DMS79 (cell line): ENCODE measurements at regions not wholly inside any gene's neighbourhood (a gene's known extent, or its start where the extent isn't known, plus 50 kb on each side); places are given as distances from the start of the nearest gene placed in this dataset.

ENCODE experiments used
- DNase-seq: peaks from one replicate; lab custom pipeline; 2025; lab: John Stamatoyannopoulos, UW

DNA sequence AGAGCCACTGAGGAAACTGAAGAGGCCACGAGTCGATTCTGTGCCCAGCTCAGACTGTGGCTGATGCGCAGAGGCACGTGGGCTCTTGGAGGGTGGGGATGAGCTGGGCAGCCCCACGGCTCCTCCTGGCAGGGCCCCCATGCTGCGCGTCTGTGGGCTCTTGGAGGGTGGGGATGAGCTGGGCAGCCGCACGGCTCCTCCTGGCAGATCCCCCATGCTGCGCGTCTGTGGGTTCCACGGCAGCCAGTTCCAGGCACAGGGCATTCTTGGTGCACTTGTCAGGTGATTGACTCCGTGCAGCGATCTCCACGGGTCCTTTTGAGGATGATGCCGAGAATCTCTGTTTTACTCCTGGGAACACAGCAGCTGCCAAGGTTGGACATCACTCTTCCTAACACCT lies 138.1 kb upstream of the ZNF236 start:
- no peak for DNase-seq

DNA sequence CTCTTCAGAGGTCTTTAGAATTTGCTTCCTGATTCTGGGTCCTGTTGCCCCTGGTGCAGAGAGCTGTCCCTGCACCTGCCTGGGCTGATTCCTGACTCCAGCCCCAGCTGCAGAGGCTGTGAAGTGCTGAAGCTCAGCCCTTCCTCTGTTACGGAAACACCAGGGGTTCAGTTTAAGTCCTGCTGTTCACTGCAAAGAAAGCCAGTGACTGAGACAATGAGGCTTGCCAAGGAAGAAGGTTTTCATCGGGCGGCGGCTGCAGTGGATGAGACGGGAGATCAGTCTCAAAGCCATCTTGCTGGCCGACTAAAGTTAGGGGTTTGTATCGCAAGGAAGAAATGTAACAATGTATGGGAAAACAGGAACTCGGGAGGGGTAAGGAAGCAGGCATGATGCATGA lies 142.4 kb upstream of the ZNF236 start:
- no peak for DNase-seq

DNA sequence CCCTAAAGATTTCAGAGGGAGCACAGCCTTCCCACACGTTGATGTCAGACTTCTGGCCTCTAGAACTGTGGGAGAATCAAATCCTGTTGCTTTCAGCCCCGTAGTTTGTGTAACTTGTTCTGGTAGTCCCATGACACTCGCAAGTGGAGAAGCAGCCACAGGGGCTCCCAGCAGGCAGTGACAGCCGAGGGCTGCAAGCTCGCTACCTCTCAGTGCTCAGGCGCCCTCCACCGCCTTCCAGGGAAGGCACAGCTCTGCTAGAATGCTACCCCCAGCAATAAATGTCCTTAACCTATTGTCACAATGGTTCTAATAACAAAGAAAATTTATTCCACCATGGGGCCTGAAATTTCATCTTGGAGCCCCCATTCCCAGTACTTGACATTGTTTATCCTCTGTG lies 143.1 kb upstream of the ZNF236 start:
- no peak for DNase-seq

DNA sequence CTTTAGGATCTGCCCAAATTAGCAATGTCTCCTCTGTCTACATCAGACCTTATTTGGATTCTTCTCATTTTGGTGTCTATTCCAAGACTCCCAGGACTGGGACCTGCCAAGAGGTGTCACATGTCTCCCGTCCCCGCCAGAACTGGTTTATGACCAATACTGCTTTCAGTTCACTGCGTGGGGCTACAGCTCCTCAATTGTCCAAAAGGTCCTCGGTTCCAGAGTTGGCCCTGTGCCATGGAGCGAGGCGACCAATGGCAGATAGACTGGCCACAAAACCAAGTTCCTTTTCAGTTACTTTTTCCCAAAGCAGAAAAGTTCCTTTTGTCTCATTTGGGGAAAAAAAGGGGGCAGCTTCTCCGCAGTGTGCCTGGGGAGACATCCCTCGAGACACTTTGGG lies 144.1 kb upstream of the ZNF236 start:
- no peak for DNase-seq

DNA sequence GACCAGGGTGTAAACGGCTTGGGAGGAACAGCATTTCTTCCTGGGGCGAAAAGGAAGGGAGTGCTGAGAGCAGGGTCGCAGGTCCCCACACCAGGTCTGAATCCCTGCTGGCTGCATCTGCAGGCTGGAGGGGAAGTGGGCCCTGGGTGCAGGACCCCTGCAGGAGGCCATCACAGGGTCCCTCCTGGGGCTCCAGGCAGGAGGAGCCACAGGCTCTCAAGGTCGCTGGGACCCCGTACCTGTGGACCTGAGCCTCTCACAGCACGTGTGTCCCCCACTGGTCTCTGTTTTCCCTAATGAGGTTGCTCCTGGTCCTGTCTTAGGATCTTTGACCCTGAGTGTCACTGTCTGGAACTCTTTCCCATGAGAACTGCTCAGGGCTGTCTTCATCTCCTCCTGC lies 147.8 kb upstream of the ZNF236 start:
- no peak for DNase-seq

DNA sequence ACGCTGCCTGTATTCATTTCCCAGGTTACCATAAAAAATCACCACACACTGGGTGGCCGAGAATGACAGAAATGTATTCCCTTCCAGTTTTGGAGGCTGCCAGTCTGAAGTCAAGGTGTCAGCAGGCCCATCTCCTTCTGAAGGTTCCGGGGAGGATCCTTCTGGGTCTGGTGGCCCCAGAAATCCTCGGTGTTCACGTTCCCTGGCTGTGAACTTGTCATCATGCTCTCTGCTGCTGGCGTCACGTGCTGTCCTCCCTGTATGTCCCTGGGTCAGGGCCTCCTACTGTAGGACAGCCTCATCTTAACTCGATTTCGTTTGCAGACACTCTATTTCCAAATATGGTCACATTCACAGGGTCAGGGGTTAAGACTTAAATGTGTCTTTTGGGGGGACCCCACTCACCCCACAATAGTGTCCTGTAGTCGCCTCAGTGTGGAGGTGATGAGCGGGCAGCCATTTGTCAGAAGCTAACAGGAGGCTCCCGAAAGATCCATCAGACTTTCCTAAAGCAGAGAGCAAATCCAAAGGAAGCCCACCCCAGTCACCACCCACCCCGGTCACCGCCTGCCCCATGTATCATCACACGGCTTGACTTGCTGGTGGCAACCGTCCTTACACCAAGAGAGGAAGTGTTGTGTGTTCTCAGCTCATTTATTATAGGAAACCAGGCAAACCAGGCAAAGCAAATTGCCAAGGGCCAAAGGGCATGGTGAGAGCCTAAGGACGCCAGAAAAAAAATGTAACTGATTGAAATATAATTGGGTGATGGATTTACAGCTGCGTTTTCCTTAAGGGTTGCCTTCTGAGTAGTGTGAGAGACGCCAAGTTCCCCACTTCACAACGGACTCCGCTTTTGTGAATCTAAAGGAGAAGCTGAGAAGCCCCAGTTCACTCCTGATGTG lies 148.8 kb upstream of the ZNF236 start:
- no peak for DNase-seq

DNA sequence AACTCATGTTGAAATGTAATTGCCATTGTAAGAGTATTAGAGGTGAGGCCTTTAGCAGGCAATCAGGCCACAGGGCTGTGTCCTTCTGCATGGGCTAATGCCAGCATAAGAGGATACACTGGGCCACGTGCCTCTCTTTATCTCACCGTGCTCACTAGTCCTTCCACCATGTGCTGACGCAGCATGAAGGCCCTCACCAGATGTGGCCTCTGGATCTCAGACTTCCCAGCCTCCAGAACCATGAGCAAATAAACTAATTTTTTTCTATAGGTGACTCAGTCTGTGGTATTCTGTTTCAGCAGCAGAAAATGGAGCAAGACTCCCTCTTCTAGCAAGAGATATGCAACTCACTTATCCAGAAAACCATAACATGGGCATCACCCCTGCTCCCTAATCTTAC lies 149.7 kb upstream of the ZNF236 start:
- no peak for DNase-seq

DNA sequence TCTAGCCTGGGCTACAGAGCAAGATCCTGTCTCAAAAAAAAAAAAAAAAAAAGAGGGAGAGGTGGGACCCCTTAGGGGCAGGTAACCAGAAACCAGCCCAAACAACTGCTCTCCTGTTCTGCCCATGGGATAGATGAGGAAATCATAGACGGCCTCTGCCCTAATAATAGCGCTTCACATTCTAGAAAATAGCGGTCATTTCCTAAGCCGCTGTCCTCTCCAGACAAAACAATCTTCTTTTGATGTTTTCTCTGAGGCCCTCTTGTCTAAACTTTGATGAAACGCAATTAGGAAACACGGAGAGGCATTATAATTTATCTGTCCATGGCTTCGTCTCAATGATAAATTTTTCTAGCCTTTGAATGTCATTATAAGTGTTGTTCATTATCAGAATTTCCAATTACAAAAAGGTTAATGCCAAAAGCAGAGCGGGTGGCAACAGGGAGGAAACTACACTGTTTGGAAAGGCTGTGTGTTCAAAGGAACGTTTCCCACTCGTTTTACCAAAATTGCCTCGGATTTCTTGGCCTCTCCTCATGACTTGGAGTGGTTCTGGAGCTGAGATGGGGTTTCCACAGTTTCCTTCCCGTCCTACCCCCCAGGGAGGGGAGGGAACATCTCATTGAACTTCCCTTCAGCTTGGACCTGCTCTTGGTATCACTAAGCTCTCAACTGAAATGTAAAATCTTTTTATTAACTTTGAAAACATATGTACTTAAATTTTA lies 151.6 kb upstream of the ZNF236 start:
- DNase-seq, result no peak

DNA sequence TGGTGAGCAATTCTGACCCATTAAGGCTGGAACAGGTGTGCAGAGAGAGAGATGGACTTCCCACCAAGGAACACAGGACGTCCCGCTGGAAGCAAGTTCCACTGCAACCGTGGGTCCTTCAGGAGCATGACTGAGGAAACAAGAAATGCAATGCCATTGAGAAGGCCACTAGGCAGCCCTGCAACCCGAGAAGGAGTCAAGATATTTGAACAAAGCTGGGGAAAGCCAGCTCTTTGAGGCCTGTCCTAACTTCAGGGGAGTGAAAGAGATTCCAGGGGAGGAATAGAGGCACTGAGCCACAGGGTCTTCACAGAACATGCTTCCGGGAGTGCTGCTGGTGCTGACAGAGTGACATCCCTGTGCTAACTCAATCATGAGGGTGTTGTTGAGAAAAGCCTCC lies 153.8 kb upstream of the ZNF236 start:
- no peak for DNase-seq

DNA sequence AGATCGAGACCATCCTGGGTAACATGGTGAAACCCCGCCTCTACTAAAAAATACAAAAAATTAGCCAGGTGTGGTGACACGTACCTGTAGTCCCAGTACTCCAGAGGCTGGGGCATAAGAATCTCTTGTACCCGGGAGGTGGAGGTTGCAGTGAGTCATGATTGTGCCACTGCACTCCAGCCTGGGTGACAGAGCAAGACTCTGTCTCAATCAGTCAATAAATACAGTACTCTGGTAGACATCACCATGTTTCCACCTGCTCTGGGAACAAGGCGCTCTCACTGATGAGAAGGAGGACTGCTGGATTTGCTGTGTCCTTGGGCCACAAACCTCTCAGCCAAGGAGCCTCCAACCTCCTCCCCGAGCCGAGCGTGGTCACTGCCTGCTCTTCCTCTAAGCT lies 154.2 kb upstream of the ZNF236 start:
- no peak for DNase-seq

DNA sequence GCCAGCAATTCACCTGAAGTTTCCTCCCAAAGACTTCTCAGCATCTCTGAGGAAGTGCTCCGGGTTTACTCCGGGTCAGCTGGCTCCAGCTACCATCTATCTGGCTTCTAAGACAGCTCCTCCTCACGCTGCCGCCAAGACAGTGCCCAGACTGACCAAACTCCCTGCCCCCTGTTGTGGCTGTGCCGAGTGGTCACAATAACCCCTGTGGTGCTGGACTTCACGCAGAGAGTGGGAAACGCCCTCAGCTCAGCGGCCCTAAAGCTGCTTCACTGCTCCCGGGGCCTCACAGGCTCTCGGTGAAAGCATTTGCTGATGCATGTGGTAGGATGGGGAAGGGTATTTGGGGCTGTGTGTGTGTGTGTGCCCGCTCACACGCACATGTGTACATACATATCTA lies 154.8 kb upstream of the ZNF236 start:
- no peak for DNase-seq

DNA sequence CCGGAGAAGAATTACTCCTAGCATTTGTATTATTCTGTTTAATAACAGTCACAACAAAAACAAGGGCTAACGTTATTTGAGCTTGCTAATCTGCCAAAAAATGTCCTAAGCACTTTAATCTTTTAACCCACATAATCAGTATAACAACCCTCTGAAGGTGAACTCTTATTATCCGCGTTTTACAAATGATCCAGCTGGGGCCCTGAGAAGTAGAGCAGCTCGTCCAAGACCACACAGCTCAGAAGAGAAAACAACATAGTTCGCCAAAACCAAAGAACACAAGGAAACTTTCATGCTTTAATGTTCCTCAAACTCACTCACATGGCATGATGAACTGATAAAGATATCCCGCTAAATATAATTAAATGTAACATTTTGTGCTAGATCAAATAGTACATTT lies 159.7 kb upstream of the ZNF236 start:
- no peak for DNase-seq

DNA sequence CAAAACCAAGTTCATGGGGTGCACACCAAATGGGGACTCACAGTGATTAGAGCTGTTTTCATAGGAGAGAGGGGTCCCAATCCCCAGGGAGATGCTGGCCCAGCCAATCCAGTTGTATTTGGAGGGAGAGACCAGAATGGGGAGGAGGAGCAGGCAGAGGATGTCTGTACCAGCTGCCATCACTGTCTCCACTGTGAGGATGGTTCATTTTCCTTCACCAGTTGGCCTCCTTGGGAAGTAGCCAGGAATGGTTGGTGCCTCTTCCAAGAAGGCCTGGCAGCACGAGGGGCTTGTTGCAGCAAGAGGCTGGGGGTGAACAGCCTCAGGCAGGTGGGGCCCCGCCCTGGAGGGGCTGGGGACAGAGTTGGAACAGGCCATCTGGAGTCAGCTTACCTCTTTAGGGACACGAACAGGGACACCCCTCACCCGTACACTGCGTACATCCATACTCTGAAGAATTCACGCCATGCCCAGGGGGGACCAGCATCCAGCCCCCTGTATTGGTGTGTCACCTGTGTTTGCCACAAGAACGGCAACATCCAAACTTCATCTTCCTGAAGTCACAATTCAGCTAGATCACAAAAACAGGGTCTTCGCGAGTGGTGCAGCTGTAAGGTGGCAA lies 161.7 kb upstream of the ZNF236 start:
- no peak for DNase-seq

DNA sequence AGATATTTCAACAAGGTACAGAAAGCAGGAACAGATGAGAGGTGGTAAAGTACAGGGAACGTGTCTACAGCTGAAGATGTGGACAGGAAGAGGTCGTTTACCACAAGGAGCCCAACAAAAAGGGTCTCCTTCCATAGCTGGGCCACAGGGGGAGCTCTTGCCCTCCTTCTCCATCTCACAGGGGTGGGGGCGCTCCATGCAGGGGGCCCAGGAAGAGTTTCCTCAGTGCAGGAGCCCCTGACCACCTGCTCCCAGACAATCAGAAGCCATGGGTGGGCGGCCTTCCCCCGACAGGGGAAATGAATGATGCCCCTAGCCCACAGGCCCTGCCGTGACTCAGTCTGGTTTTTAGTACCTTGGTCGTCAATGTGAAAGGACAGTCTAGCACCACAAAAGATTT lies 163.6 kb upstream of the ZNF516 start:
- DNase-seq, result no peak

DNA sequence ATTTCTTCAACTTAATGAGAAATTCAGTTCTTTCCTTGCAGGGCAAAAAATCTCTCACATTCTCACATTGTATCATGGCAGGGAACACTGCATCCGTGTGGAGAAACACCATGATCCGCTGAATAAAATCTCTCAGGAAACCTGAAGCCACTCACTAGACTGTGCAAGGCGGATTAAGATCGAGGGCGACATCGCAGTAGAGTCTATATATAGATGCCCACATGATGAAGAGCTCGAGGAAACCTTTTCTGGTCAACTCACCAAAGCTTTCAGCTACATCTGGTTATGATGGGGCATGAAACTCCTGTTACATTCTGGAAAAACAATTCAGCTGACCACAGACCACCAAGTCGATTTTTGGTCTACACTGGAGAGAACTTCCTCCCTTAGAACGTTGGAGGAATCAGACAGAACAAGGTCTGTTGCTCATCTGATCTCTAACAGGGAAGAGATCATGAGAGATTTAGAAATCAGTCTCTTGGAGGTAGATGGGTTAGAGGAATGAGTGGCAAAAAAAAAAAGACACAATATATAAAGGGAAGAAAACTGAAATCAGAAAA lies 162.9 kb upstream of the ZNF516 start:
- DNase-seq, result no peak

DNA sequence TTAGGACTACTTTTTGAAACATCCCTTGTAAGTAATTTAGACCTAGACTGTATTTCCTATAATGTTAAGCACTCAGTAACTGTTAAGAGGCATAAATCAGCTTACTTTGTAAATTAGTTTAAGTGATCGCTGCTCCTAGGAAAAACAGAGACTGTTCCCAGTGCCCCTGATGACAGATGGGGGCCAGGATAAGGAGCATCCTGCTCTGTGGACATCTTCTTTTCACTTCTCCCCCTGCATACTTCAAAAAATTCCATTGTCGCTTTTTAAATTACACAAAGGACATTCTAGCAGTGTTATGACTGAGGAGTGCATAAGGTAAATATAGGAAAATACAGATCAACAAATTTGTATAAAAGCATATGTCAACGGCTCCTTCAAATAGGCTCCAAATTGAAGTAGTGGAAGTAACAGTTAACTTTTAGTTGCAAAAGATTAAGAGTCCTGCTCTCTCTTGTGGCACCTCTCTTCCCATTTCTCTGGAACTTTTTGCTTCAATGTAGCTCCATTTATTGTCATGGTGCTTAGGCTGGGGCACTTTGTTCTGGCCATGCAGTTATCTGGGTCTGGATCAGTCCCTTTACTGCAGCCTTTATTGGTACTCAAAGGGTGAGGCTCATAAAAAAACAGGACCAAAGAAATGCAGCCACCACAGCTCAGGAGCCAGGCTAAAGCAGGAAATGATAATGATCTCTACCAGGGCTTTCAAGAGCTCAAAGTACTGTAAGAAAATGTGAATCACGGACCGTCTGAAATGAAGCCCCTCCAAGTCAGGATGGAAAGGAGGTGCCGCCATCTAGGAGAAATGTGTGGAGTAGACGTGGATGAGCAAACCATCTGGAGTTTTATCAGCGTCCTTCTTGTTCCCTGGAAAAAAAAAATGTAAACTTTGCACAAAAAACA lies 162.1 kb upstream of the ZNF516 start:
- DNase-seq, result no peak

DNA sequence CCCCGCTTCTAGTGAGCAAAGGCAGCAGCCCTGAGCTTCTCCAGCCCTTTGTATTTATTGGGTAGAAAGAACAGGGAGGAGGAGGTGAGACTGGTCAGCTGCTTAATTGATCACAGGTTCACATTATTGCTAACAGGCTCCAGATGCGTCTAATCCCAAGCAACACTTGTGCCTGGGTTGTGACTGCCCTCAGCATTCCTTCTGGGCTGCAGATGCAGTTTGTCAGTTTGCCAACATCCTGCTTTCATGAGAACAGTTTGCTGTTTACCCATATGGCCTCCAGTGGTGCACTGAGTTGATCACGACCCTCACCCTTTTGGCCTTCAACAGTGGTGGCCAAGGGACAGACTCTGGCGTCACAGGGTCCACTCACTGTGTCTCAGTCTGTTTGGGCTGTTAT lies 159.5 kb upstream of the ZNF516 start:
- DNase-seq, result no peak

DNA sequence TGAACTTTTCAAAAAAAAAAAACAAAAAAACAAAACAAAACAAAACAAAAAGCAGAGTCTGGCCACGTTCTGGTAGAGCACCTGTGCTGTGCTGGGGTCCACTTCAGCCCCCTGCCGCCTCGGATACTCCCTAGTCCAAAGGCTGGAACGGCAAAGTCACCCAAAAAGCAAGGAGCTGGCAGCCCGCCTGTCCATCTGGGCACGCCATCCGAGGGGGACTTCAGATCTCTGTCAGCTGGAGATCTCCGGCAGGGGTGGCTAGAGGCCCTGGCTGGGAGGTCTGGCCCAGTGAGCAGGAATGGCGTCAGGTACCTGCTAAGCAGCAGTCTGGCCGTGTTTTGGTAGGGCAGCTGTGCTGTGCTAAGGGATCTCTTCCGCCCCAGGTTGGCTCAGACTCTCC lies 152.3 kb upstream of the ZNF516 start:
- no peak for DNase-seq

DNA sequence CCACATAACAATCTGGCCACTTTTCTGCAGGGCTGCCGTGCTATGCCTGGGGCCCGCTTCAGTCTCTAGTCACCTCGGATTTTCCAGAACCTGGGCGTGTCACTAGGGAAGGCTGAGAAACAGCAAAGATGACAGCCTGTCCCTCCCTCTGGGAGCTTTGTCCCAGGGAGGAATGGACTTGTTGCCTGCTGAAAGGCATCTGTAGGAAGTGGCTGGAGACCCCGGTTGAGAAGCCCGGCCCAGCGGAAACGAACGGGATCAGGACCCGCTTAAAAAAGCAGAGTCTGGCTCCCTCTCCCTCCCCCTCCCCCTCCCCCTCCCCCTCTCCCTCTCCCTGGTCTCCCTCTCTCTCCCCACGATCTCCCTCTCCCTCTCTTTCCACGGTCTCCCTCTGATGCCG lies 149.5 kb upstream of the ZNF516 start:
- DNase-seq, result no peak

DNA sequence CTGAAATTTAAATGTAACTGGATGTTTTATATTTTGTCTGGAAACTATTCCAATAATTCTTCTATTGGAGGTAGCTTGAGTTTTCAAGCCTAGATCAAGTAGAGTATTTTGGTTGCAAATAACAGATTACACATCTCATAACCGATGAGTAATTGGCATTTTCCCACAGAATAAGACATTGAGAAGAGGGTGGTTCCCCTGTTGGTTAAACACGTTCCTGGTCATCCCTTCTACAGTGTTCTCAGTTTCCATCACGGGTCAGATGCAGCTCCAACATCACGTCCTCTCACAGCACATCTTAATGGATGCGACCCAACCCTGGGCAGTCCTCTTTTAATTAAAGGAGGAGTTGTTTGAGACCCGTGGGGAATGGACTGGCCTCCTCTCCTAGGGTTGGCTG lies 149.0 kb upstream of the ZNF516 start:
- DNase-seq, result no peak

DNA sequence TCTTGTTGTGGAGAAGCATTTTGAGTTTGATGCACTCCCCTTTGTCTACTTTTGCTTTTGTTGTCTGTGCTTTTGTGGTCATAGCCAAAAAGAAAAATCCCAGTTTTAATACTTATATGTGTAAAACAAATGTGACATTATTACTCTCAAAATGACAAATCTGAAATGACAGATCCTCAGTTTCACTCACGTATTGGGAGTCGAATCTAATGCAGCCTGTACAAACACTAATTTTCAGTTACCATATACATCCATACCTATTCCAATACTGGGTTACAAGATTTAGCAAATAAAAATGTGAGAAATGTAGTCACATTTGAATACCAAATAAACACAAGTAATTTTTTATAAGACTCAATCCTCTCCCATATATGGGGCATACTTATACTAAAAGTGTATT lies 148.2 kb upstream of the ZNF516 start:
- no peak for DNase-seq

DNA sequence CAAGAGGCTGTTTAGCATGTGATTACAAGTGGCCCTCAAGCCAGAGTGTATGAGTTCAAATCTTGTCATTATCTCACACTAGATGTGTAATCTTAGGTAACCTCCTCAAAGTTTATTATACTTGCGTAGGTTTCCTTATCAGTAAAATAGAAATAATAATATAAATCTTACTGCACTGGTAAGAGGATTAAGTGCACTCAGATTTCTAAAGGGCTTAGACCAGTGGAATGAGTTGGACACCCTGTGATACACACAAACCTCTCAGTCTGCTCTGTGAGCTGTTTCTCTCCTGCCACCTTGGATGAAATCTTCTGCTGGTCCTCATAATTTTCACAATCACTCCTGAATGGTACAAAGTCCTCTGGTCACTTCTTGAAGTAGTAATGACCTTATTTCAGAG lies 145.4 kb upstream of the ZNF516 start:
- no peak for DNase-seq
